ENCODE measurements at regions not wholly inside any gene's neighbourhood (a gene's known extent, or its start where the extent isn't known, plus 50 kb on each side); places are given as distances from the start of the nearest gene placed in this dataset.

- TF ChIP-seq CTCF (IDR thresholded peaks at IDR 0.05), result no peak
- TF ChIP-seq POLR2A (IDR thresholded peaks at IDR 0.05), result no peak
Measured at GRCh38 chr13:105814902-105815250, 720.6 kb downstream of the EFNB2 start.

All from breast epithelium (tissue), 3 donors.